Right lobe of liver (tissue), 4 donors: ENCODE measurements at regions not wholly inside any gene's neighbourhood (a gene's known extent, or its start where the extent isn't known, plus 50 kb on each side); places are given as distances from the start of the nearest gene placed in this dataset.

Source experiments
- POLR2A ChIP-seq: fragments of 450-650 bp; IDR thresholded peaks from one replicate; pipeline ENCODE4 v1.6.1; 2017; ENCODE audit warnings: antibody characterized with exemption, mild to moderate bottlenecking
- TF ChIP-seq, protein P1 (sequence below), 4 donors: fragments of 200-600 bp in 3 of 4; fragments of 450-650 bp in 1 of 4; IDR thresholded peaks; one replicate each; pipeline versions ENCODE4 v1.5.1 to v1.8.0; 2016 to 2022; ENCODE audit warnings: antibody characterized with exemption in 4 of 4, mild to moderate bottlenecking in 2 of 4
- donor health status: DM: no; HTN: no; CAD: no.
- donor health status: DM: no; HTN: no; CAD: no.
- donor health status: DM: no; HTN: yes; CAD: no.

DNA sequence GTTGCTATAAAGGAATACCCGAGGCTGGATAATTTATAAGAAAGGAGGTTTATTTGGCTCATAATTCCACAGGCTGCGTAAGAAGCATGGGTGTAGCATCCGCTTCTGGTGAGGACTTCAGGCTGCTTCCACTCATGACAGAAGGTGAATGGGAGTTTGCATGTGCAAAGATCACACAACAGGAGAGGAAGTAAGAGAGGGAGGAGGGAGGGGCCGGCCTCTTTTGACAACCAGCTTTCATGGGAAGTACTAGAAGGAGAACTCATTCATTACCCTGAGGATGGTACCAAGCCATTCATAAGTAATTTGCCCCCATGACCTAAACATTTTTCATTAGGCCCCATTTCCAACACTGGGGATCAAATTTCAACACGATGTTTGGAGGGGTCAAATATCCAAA lies 386.8 kb upstream of the NETO1 start:
- TF ChIP-seq, protein P1, sequence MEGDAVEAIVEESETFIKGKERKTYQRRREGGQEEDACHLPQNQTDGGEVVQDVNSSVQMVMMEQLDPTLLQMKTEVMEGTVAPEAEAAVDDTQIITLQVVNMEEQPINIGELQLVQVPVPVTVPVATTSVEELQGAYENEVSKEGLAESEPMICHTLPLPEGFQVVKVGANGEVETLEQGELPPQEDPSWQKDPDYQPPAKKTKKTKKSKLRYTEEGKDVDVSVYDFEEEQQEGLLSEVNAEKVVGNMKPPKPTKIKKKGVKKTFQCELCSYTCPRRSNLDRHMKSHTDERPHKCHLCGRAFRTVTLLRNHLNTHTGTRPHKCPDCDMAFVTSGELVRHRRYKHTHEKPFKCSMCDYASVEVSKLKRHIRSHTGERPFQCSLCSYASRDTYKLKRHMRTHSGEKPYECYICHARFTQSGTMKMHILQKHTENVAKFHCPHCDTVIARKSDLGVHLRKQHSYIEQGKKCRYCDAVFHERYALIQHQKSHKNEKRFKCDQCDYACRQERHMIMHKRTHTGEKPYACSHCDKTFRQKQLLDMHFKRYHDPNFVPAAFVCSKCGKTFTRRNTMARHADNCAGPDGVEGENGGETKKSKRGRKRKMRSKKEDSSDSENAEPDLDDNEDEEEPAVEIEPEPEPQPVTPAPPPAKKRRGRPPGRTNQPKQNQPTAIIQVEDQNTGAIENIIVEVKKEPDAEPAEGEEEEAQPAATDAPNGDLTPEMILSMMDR (IDR thresholded peaks at IDR 0.05) = no peak
- TF ChIP-seq POLR2A = no peak
